NCI-H2171 treated with DMSO at 0.1 percent for 48 hours (cell line): ENCODE measurements at regions not wholly inside any gene's neighbourhood (a gene's known extent, or its start where the extent isn't known, plus 50 kb on each side); places are given as distances from the start of the nearest gene placed in this dataset.
"Not testable (repeated sequence)": the region's sequence is repeated elsewhere in the genome, so short reads cannot be mapped to it uniquely, and the experiment has no call there.

Experiments used
- DNase-seq: peaks from one replicate; lab custom pipeline; 2025; lab: John Stamatoyannopoulos, UW

- DNase-seq = not testable (repeated sequence)
These were observed 160.5 kb downstream of the OR4A47 start for GRCh38 chr11:48649064-48649463.

- no peak for DNase-seq
These were observed 180.6 kb downstream of the OR4A47 start for GRCh38 chr11:48669146-48669545.

GRCh38 chr11:48675945-48676344 lies 187.4 kb downstream of the OR4A47 start:
- no peak for DNase-seq

DNA sequence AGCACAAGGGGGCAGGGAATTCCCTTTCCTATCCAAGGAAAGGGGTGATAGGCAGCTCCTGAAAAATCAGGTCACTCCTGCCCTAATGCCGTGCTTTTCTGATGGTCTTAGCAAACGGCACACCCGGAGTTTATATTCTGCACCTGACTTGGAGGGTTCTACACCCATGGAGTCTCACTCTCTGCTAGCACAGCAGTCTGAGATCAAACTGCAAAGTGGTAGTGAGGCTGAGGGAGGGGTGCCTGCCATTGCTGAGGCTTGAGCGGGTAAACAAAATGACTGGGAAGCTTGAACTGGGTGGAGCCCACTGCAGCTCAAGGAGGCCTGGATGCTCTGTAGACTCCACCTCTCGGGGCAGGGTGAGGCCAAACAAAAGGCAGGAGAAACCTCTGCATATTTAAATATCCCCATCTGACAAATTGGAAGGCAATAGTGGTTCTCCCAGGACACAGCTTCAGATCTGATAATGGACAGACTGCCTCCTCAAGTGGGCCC lies 194.7 kb downstream of the OR4A47 start:
- DNase-seq = no peak

GRCh38 chr11:48729503-48729902 lies 240.9 kb downstream of the OR4A47 start:
- not testable (repeated sequence) for DNase-seq

- peak; percentile 48 for DNase-seq
These were observed 233.6 kb downstream of the TRIM51G start for GRCh38 chr11:48750081-48750480.
